ENCODE measurements at regions not wholly inside any gene's neighbourhood (a gene's known extent, or its start where the extent isn't known, plus 50 kb on each side); places are given as distances from the start of the nearest gene placed in this dataset.
"Not testable (repeated sequence)": the region's sequence is repeated elsewhere in the genome, so short reads cannot be mapped to it uniquely, and the experiment has no call there.

DNA sequence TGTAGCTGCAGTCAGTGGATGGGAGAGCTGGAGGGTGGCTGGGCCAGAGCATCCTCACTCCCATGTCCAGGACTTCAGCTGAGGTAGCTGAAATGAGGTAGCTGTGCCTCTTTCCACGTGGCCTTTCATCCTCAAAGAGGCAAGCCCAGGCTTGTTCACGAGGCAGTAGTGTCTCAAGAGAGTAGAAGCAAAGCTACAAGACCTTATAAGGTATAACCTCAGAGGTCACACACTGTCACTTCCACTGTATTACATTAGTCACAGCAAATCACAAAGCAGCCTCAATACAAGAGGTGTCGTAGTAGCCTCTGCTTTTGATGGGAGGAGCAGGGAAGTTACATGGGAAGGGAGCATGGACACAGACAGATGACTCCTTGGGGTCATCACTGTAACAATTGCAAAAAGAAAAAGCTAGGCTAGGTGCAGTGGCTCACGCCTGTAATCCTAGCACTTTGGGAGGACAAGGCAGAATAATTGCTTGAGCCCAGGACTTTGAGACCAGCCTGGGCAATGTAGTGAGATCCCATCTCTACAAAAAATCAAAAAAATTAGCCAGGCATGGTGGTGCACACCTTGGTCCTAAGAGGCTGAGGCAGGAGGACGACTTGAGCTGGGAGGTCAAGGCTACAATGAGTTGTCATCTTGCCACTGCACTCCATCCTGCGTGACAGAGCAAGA lies 97.5 kb downstream of the SKIDA1 start:
- Histone ChIP-seq H3K9me3 (ENCODE audit: control insufficient read depth, low read depth, low read length) (no peaks in the 10 kb centered on the region), H3K27ac (ENCODE audit: low read length) (no peak overlapping the region), H3K4me1 (ENCODE audit: control insufficient read depth, low read depth, low read length) (peaks cover 4% of the 10 kb centered on the region), H3K36me3 (ENCODE audit: control insufficient read depth, low read depth, low read length) (no peaks in the 10 kb centered on the region), H3K4me3 (ENCODE audit: low read length) (no peak overlapping the region), H3K27me3 (ENCODE audit: control insufficient read depth, insufficient read depth, low read length) (no peaks in the 10 kb centered on the region), H3K9ac (ENCODE audit: low read length) (no peak overlapping the region)

DNA sequence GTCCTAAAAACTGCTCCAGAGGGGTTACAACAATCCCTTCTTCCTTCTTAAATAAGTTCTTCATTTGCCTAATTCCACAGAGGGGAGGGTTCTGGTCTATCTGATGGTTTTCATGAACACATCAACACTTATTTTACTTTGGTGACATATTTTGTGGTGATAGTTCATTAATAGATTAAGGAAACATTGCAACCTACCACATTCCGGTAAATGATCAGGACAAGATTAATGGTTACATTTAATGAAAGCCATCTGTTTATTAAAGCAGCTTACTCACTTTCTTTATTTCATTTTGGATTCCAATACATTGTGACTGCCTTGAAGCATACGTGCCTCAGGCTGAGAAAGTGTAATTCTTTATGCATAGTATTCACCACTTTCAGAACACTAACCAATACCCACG lies 101.0 kb downstream of the SKIDA1 start:
- Histone ChIP-seq H3K9me3 (ENCODE audit: control insufficient read depth, low read depth, low read length) (no peaks in the 10 kb centered on the region), H3K4me1 (ENCODE audit: control insufficient read depth, low read depth, low read length) (peaks cover 4% of the 10 kb centered on the region), H3K4me3 (ENCODE audit: low read length) (no peak overlapping the region), H3K27me3 (ENCODE audit: control insufficient read depth, insufficient read depth, low read length) (no peaks in the 10 kb centered on the region), H3K9ac (ENCODE audit: low read length) (no peak overlapping the region), H3K36me3 (ENCODE audit: control insufficient read depth, low read depth, low read length) (no peaks in the 10 kb centered on the region), H3K27ac (ENCODE audit: low read length) (no peak overlapping the region)

DNA sequence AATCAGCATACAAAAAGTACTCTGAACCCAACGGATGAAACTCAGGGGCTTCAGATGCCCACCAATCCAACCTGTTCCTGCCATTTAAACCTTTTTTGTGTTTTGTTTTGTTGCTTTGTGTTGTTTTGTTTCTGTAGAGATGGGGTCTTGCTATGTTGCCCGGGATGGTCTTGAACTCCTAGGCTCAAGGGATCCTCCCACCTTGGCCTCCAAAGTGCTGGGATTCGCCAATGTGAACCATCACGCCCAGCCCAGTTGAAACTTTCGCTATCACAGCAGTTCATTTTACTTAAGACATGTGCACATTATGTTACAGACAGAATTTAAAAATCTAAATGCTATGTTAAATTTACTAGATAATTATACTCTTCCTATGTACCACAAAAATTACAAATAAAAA lies 101.6 kb downstream of the SKIDA1 start:
- Histone ChIP-seq H3K4me3 (ENCODE audit: low read length) (no peak overlapping the region), H3K27me3 (ENCODE audit: control insufficient read depth, insufficient read depth, low read length) (no peaks in the 10 kb centered on the region), H3K36me3 (ENCODE audit: control insufficient read depth, low read depth, low read length) (no peaks in the 10 kb centered on the region), H3K9me3 (ENCODE audit: control insufficient read depth, low read depth, low read length) (no peaks in the 10 kb centered on the region), H3K27ac (ENCODE audit: low read length) (no peak overlapping the region), H3K9ac (ENCODE audit: low read length) (no peak overlapping the region), H3K4me1 (ENCODE audit: control insufficient read depth, low read depth, low read length) (peaks cover 4% of the 10 kb centered on the region)

DNA sequence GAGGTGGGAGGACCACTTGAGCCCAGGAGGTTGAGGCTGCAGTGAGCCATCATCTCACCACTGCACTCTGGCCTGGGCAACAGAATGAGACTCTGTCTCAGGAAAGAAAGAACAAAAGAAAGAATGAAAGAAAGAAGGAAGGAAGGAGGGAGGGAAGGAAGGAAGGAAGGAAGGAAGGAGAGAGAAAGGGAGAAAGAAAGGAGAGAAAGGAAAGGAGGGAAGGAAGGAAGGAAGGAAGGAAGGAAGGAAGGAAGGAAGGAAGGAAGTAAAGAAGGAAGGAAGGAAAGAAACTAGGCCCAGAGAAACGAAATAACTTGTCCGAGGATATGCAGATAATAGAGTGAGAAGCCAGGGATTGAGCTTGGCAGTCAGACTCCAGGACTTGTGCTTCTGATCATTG lies 102.1 kb downstream of the SKIDA1 start:
- Histone ChIP-seq H3K27ac (ENCODE audit: low read length) (no peak overlapping the region), H3K4me1 (ENCODE audit: control insufficient read depth, low read depth, low read length) (peaks cover 4% of the 10 kb centered on the region), H3K9ac (ENCODE audit: low read length) (no peak overlapping the region), H3K36me3 (ENCODE audit: control insufficient read depth, low read depth, low read length) (no peaks in the 10 kb centered on the region), H3K4me3 (ENCODE audit: low read length) (no peak overlapping the region), H3K9me3 (ENCODE audit: control insufficient read depth, low read depth, low read length) (no peaks in the 10 kb centered on the region), H3K27me3 (ENCODE audit: control insufficient read depth, insufficient read depth, low read length) (no peaks in the 10 kb centered on the region)

DNA sequence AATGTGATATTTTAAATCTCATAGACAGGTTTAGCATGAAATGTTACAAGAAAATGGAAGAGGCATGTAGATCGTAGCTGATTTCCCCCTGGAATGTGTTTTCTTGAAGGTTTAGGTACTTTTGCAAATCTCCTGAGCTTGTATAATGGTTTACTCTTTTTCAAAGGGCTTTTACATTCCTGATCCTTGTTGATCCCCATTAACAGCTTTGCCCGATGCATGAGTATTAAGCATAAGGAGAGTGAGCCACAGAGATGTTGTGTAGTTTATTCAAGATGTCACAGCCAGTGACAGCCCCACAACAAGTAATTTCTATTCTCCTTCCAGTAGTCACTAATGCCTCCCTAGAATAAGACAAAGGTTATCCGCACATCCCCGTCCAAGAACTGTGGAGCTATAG lies 103.7 kb downstream of the SKIDA1 start:
- Histone ChIP-seq H3K4me3 (ENCODE audit: low read length) (no peak overlapping the region), H3K27ac (ENCODE audit: low read length) (no peak overlapping the region), H3K36me3 (ENCODE audit: control insufficient read depth, low read depth, low read length) (no peaks in the 10 kb centered on the region), H3K9me3 (ENCODE audit: control insufficient read depth, low read depth, low read length) (no peaks in the 10 kb centered on the region), H3K4me1 (ENCODE audit: control insufficient read depth, low read depth, low read length) (peaks cover 19% of the 10 kb centered on the region), H3K27me3 (ENCODE audit: control insufficient read depth, insufficient read depth, low read length) (no peaks in the 10 kb centered on the region), H3K9ac (ENCODE audit: low read length) (no peak overlapping the region)

DNA sequence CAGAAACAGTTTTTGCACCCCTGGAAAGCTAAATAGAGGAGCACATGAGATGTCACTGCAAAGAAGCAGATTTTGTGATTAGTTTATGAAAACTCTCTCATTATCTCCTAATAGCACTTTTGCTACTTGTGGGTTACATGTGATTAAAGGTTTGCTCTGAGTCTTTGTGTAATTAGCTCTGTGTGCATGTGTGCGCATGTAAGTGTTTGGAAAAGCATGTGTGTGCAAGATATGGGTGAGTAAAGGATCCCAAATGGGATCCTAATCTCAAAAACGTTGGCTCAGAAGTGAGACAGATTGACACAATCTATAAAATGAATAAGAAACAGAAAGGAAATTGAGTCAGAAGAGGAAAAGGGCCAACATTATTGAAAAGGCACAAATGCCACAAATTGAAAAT lies 104.5 kb downstream of the SKIDA1 start:
- Histone ChIP-seq H3K9ac (ENCODE audit: low read length) (no peak overlapping the region), H3K4me1 (ENCODE audit: control insufficient read depth, low read depth, low read length) (peaks cover 19% of the 10 kb centered on the region), H3K9me3 (ENCODE audit: control insufficient read depth, low read depth, low read length) (no peaks in the 10 kb centered on the region), H3K4me3 (ENCODE audit: low read length) (no peak overlapping the region), H3K27ac (ENCODE audit: low read length) (no peak overlapping the region), H3K36me3 (ENCODE audit: control insufficient read depth, low read depth, low read length) (no peaks in the 10 kb centered on the region), H3K27me3 (ENCODE audit: control insufficient read depth, insufficient read depth, low read length) (no peaks in the 10 kb centered on the region)

DNA sequence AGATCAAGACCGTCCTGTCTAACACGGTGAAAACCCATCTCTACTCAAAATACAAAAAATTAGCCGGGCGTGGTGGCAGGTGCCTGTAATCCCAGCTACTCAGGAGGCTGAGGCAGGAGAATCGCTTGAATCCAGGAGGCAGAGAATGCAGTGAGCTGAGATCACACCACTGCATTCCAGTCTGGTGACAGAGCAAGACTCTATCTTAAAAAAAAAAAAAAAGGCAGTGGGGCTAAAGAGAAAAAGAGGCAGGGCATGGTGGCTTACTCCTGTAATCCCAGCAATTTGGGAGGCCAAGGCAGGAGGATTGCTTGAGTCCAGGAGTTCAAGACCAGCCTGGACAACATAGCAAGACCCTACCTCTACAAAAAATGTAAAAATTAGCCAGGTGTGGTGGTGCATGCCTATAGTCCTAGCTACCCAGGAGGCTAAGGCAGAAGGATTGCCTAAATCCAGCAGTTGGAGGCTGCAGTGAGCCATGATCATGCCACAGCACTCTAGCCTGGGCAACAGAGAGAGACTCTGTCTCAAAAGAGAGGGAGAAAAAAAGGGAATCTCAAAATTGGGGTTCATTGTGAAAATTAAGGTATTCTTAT lies 106.4 kb downstream of the SKIDA1 start:
- not testable (repeated sequence) for H3K4me3 ChIP-seq (ENCODE audit: low read length); H3K9ac ChIP-seq (ENCODE audit: low read length); H3K27me3 ChIP-seq (ENCODE audit: control insufficient read depth, insufficient read depth, low read length); H3K36me3 ChIP-seq (ENCODE audit: control insufficient read depth, low read depth, low read length); H3K9me3 ChIP-seq (ENCODE audit: control insufficient read depth, low read depth, low read length); H3K27ac ChIP-seq (ENCODE audit: low read length)
- H3K4me1 ChIP-seq (ENCODE audit: control insufficient read depth, low read depth, low read length) = peaks cover 14% of the 10 kb centered on the region

DNA sequence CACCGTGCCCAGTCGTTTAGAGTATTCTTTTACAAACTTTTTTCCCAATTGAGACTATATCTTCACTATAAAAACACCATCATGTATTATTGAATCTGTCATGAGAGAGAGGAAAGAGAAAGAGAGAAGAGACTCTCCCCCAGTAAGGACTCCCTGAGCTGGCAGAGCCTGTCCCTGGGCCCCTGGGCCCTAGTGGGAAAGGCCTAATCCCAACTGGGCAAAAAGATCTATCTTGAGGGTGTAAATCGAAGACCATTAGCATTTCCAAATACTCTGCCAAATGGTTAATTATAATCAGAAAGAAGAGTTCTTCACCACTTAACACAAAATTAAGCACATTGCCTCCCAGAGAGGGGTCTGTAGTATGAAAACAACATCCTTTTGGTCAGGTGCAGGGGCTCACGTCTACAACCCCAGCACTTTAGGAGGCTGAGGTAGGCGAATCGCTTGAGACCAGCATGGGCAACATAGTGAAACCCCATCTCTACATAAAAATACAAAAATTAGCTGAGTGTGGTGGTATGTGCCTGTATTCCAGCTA lies 108.2 kb downstream of the SKIDA1 start:
- no peak overlapping the region for H3K4me3 ChIP-seq (ENCODE audit: low read length)
- no peak overlapping the region for H3K9ac ChIP-seq (ENCODE audit: low read length)
- no peaks in the 10 kb centered on the region for H3K9me3 ChIP-seq (ENCODE audit: control insufficient read depth, low read depth, low read length)
- H3K27me3 ChIP-seq (ENCODE audit: control insufficient read depth, insufficient read depth, low read length) = no peaks in the 10 kb centered on the region
- H3K27ac ChIP-seq (ENCODE audit: low read length) = no peak overlapping the region
- H3K36me3 ChIP-seq (ENCODE audit: control insufficient read depth, low read depth, low read length) = no peaks in the 10 kb centered on the region
- peaks cover 14% of the 10 kb centered on the region for H3K4me1 ChIP-seq (ENCODE audit: control insufficient read depth, low read depth, low read length)

DNA sequence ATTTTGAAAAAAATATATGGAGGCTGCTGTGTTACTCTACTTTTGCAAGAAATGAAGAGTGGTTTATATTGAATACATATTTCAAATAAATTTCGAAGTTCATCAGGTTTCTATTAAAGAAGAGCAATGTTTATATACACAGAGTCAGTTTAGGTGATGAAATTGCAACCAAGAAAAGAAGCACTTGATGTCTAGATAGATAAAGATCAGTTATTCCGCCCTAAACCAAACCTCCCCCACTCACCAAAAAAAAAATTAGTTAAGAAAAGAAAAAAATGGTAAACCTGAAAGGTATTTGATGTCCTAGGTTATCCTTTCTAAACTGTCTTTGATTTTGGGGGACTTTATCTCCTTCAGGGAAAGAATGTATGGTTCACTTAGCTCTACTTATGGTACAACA lies 111.8 kb downstream of the SKIDA1 start:
- Histone ChIP-seq H3K4me1 (ENCODE audit: control insufficient read depth, low read depth, low read length) (peaks cover 14% of the 10 kb centered on the region), H3K27ac (ENCODE audit: low read length) (no peak overlapping the region)

DNA sequence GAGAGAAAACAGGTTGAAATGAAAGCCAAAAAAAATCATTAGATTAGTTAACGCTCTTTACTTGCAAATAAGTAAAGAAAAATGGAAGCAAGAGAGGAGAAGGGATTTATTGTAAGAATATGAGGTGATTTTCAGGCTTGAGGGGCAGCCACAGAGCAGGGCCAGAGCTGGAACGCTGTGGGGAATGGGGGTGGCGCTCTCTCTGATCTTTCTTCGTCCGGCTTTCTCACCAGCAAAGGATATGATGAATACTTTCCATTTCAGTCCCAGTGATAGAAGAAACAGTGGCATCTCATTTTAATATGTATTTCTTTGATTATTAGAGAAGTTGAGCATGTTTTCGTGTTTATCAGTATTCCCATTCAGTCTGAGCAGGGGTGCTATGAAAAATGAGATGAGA lies 112.2 kb downstream of the SKIDA1 start:
- no peak overlapping the region for H3K27ac ChIP-seq (ENCODE audit: low read length)
- H3K27me3 ChIP-seq (ENCODE audit: control insufficient read depth, insufficient read depth, low read length) = no peaks in the 10 kb centered on the region
- H3K9ac ChIP-seq (ENCODE audit: low read length) = no peak overlapping the region
- peaks cover 14% of the 10 kb centered on the region for H3K4me1 ChIP-seq (ENCODE audit: control insufficient read depth, low read depth, low read length)
- no peaks in the 10 kb centered on the region for H3K9me3 ChIP-seq (ENCODE audit: control insufficient read depth, low read depth, low read length)
- no peaks in the 10 kb centered on the region for H3K36me3 ChIP-seq (ENCODE audit: control insufficient read depth, low read depth, low read length)
- H3K4me3 ChIP-seq (ENCODE audit: low read length) = no peak overlapping the region

More for the DNA sequence above, 111.8 kb downstream of the SKIDA1 start:
- no peaks in the 10 kb centered on the region for H3K36me3 ChIP-seq (ENCODE audit: control insufficient read depth, low read depth, low read length)
- H3K9ac ChIP-seq (ENCODE audit: low read length) = no peak overlapping the region
- H3K27me3 ChIP-seq (ENCODE audit: control insufficient read depth, insufficient read depth, low read length) = no peaks in the 10 kb centered on the region
- H3K4me3 ChIP-seq (ENCODE audit: low read length) = no peak overlapping the region
- no peaks in the 10 kb centered on the region for H3K9me3 ChIP-seq (ENCODE audit: control insufficient read depth, low read depth, low read length)

DNA sequence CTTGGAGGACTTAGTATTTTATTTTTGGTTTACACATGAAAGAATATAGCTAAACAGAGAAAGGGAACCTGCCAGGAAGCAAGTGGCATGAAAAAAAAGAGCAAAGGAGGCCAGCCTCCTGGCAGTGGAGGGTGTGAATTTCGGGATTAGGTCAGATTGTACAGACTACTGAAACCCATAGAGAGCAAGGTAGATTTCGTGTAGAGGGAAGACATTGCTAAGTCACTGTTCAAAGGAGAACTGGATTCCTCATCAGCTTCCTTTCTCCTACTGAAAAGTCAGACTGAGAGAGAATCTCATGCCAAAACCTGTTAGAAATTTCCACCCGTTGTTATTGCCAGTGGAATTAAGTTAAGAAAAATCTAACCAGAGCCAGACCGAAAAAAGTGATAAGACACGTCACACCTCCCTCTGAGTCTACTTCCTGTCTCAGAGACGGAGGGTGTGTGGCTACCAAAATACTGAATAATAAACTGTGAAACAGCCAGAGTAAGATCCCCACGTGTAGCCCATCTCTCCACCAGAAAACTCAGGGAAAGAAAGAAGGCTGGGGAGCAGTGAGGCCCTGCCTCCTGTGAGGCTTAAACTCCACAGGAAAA lies 118.8 kb downstream of the SKIDA1 start:
- no peak overlapping the region for H3K27ac ChIP-seq (ENCODE audit: low read length)

DNA sequence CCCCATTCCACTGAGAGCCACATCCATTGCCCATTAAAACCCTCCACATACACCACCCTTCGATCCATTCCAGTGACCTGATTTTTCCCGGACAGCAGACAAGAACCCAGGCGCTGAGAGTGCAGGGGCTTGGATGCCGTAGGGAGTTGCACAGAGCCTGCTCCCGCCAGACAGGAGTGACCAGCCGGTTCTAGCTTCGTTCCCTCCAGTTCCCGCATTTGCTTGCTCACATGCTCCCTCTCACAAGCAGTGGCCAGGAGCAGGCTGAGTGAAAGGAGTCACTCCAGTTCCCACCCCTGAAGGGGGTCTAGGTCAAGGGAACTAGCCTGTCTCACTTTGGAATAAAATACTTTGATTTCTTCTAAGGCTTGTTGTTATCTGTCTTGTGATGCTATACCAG lies 119.5 kb downstream of the SKIDA1 start:
- no peaks in the 10 kb centered on the region for H3K36me3 ChIP-seq (ENCODE audit: control insufficient read depth, low read depth, low read length)
- peaks cover 37% of the 10 kb centered on the region for H3K4me1 ChIP-seq (ENCODE audit: control insufficient read depth, low read depth, low read length)
- H3K9me3 ChIP-seq (ENCODE audit: control insufficient read depth, low read depth, low read length) = no peaks in the 10 kb centered on the region
- no peak overlapping the region for H3K9ac ChIP-seq (ENCODE audit: low read length)
- no peaks in the 10 kb centered on the region for H3K27me3 ChIP-seq (ENCODE audit: control insufficient read depth, insufficient read depth, low read length)
- no peak overlapping the region for H3K4me3 ChIP-seq (ENCODE audit: low read length)
- H3K27ac ChIP-seq (ENCODE audit: low read length) = no peak overlapping the region

More for the DNA sequence above, 118.8 kb downstream of the SKIDA1 start:
- peaks cover 37% of the 10 kb centered on the region for H3K4me1 ChIP-seq (ENCODE audit: control insufficient read depth, low read depth, low read length)
- no peaks in the 10 kb centered on the region for H3K36me3 ChIP-seq (ENCODE audit: control insufficient read depth, low read depth, low read length)
- no peak overlapping the region for H3K9ac ChIP-seq (ENCODE audit: low read length)
- H3K27me3 ChIP-seq (ENCODE audit: control insufficient read depth, insufficient read depth, low read length) = no peaks in the 10 kb centered on the region
- H3K4me3 ChIP-seq (ENCODE audit: low read length) = no peak overlapping the region
- H3K9me3 ChIP-seq (ENCODE audit: control insufficient read depth, low read depth, low read length) = no peaks in the 10 kb centered on the region
